ENCODE measurements at regions not wholly inside any gene's neighbourhood (a gene's known extent, or its start where the extent isn't known, plus 50 kb on each side); places are given as distances from the start of the nearest gene placed in this dataset.

DNA sequence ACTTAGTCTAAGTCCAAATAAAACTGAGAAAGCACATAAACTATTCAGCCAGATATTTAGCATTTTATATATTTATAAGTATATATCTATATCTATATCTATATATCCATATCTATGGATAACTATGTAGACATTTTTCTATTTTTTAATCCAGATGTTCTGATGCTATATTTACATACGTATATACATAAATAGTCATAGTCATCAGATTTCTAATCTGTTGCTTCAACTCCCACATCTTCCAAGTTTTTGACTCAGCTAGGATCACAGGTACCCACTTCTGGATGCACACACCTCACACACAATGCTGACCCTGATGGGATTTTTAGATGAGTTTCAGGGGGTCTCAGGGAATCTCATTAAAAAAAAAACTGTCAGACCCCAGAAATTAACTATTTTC lies 52.2 kb upstream of the ZC3H11B start:
- no peak for DNase-seq

DNA sequence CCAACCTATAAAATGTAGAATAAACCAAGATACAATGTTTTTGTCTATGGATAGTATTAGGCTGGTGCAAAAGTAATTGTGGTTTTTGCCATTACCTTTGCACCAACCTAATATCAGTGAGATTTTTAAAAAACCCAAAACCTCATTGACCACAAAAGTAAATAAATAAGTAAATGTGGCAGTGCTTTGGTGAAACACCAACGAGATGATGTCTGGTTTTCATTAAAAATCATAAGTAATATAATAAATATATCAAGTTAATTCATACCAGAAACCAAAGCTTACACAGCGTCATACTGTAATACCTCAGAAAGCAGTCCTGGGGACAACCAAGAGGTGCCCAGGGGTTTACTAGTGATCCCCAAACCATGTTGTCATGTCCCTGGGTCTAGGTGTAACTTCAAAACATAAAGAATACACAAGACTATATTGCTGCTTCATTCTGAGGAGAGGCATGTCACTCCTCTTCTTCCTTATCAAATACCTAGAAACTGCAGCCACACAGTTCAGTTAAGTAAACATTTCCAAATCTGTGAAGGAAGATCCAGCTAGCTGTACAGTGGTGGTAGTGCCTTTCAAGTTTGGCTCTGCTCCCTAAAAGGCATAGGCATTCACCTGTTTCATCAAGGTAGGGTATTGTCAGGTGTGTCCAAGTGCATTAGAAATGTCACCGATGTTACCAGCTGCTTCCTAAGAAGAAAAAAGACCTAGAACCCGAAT lies 51.6 kb upstream of the ZC3H11B start:
- DNase-seq = no peak

Measured in left hindlimb (tissue), 1 donor.